BJ (cell line): ENCODE measurements at regions not wholly inside any gene's neighbourhood (a gene's known extent, or its start where the extent isn't known, plus 50 kb on each side); places are given as distances from the start of the nearest gene placed in this dataset.

Source experiments
- CTCF ChIA-PET: fragments of 350-600 bp; formaldehyde crosslinking; extraction: SDS; loops from one replicate; lab custom pipeline; 2021; ENCODE audit warnings: antibody characterized with exemption, inconsistent platforms; lab: Yijun Ruan, JAX
- POLR2A ChIA-PET: fragments of 300-600 bp; sonication (Branson Sonifier 250); formaldehyde crosslinking; extraction: SDS; loops from one replicate; lab custom pipeline; 2021; ENCODE audit warnings: antibody characterized with exemption; lab: Charles Lee
- DNase-seq: peaks from one replicate; pipeline ENCODE4 v3.0.0-alpha.2; 2011; ENCODE audit warnings: low read depth
- H3K27me3 ChIP-seq: 2 replicates; pipeline ENCODE4 v1.6.0; 2011; ENCODE audit warnings: low read length; ENCODE audit not compliant: control insufficient read depth, insufficient read depth
- H3K36me3 ChIP-seq: 2 replicates; pipeline ENCODE4 v1.5.1; 2011; ENCODE audit warnings: low read length; ENCODE audit not compliant: control insufficient read depth, insufficient read depth
- H3K4me3 ChIP-seq: 2 replicates; pipeline ENCODE4 v1.5.1; 2011; ENCODE audit warnings: low read depth, mild to moderate bottlenecking, control low read depth, low read length
- TF ChIP-seq, protein P1 (sequence below): IDR thresholded peaks from 2 replicates; pipeline ENCODE4 v1.5.1; 2011; ENCODE audit warnings: low read depth, mild to moderate bottlenecking, control low read depth, inconsistent platforms, low read length, moderate library complexity; ENCODE audit not compliant: insufficient read depth

DNA sequence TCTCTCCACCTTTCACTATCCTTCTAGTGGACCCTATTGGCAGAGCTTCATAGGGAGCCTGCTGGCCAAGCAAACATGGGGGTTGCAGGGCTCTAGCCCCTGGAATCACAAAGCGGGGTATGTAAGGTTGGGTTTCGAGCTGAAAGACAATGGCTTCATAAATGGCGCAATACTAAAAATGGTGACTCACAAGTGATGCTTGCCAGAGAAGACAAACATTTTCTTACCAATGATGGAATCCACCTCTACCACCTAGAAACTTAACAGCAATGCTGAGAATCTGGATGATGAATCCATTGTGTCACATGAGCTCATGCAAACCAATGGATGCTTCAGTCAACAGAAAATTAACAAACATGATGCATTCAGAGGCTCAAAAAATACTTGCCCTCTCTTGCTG, 375.3 kb upstream of the PSMD7 start:
- ChIA-PET CTCF (interaction anchor here (0.8 kb wide), 1 partner anchor 35 kb away, joined by 5 read pairs; no protein-coding TSS in a partner anchor), POLR2A (no interaction called here)
- H3K27me3 ChIP-seq, result no peaks in the 10 kb centered on the region
- TF ChIP-seq, protein P1, sequence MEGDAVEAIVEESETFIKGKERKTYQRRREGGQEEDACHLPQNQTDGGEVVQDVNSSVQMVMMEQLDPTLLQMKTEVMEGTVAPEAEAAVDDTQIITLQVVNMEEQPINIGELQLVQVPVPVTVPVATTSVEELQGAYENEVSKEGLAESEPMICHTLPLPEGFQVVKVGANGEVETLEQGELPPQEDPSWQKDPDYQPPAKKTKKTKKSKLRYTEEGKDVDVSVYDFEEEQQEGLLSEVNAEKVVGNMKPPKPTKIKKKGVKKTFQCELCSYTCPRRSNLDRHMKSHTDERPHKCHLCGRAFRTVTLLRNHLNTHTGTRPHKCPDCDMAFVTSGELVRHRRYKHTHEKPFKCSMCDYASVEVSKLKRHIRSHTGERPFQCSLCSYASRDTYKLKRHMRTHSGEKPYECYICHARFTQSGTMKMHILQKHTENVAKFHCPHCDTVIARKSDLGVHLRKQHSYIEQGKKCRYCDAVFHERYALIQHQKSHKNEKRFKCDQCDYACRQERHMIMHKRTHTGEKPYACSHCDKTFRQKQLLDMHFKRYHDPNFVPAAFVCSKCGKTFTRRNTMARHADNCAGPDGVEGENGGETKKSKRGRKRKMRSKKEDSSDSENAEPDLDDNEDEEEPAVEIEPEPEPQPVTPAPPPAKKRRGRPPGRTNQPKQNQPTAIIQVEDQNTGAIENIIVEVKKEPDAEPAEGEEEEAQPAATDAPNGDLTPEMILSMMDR, result no peak
- no peak overlapping the region for H3K4me3 ChIP-seq
- no peaks in the 10 kb centered on the region for H3K36me3 ChIP-seq
- DNase-seq, result no peak

DNA sequence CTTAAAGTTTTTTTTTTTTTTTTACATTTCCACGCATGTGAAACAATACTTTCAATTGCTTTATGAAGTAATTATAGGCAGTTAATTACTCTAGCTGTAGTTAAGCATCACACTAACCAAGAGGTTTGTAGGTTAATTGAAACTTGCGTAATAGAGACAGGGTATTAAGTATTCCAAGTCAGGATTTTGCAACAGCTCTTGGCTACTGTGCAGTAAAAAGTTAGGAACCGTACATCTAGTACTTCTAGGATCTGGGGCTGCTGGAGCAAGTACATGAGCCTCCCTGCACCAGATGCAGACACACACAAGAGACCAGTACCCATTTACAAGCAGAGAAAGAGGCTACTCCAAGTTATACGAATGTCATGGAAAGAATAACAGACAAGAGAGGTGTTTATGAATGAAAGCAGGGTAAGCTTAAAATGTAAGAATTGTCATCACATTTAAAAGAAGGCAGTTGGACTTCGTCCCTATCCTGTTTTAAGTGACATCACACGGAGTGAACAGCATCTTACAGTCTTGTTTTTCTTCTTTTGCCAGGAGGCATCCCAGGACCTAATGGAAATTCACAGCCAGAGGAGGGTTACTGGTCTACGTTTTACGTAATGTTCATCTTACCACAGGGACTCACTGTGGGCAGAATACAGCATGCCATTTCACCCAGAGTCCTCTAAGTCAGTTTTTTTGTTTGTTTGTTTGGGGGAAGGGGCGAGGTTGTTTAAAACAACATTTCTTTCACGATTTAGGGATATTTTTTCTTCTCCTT, 379.6 kb upstream of the PSMD7 start:
- Histone ChIP-seq H3K27me3 (no peaks in the 10 kb centered on the region), H3K36me3 (no peaks in the 10 kb centered on the region), H3K4me3 (no peak overlapping the region)
- no peak for DNase-seq
- ChIA-PET POLR2A (no interaction called here), CTCF (no interaction called here)
- TF ChIP-seq, protein P1, result no peak

DNA sequence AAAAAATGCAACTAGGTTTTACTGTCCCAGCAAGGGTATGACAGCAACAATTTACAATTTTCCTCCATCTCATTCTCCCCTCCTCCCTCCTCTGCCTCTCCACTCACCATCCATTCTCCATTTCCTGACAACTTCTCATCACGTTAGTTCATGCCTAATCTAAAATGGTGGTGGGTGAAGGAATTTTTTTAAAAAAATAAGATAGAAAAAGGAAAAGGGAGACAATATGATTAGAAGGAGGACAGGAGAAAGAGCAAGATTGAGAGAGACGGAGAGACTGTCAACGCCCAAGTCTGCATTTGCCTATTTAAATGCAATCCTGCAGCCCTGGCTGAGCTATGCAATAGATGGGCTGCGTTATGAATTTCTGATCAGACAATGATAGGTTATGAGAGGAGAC, 380.7 kb upstream of the PSMD7 start:
- no peak for DNase-seq
- ChIA-PET POLR2A (no interaction called here), CTCF (no interaction called here)
- TF ChIP-seq, protein P1, result no peak
- no peaks in the 10 kb centered on the region for H3K27me3 ChIP-seq
- H3K4me3 ChIP-seq, result no peak overlapping the region
- H3K36me3 ChIP-seq, result no peaks in the 10 kb centered on the region

DNA sequence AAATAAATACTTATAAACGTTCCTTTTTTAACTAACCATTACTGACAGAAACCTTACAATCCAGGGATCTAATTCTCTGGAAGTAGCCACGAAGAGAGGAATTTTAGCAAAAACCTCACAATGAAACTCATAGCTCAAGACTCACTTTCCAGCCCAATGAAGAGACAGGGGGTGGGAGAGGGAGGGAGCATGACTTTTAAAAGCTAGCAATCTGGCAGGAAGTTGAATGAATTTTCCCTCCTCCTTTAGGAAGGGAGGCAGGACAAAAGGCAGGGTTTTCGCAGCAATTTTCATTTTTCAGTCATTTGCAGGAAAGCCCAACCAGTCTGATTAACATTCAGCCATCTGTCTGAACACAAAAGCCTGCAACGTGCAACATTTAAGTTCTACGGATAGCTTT, 381.5 kb upstream of the PSMD7 start:
- POLR2A ChIA-PET, result interaction anchor here (0.6 kb wide), 1 partner anchor 1780 kb away, joined by 12 read pairs; no protein-coding TSS in a partner anchor
- CTCF ChIA-PET, result no interaction called here
- Histone ChIP-seq H3K36me3 (no peaks in the 10 kb centered on the region), H3K27me3 (no peaks in the 10 kb centered on the region), H3K4me3 (no peak overlapping the region)
- no peak for DNase-seq
- TF ChIP-seq, protein P1, result no peak

DNA sequence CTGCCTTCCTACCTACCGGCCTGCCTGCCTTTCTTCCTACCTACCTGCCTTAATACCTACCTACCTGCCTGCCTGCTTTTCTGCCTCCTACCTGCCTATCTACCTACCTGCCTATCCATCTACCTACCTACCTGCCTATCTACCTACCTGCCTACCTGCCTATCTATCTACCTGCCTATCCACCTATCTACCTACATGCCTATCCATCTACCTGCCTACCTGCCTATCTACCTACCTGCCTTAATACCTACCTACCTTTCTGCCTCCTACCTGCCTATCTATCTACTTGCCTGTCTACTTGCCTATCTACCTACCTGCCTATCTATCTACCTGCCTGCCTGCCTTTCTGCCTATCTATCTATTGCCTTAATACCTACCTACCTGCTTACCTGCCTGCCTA, 383.8 kb upstream of the PSMD7 start:
- Histone ChIP-seq H3K27me3 (no peaks in the 10 kb centered on the region), H3K36me3 (no peaks in the 10 kb centered on the region), H3K4me3 (no peak overlapping the region)
- ChIA-PET CTCF (no interaction called here), POLR2A (no interaction called here)
- TF ChIP-seq, protein P1, result no peak
- DNase-seq, result no peak
